HG03095 (cell line): ENCODE measurements at regions not wholly inside any gene's neighbourhood (a gene's known extent, or its start where the extent isn't known, plus 50 kb on each side); places are given as distances from the start of the nearest gene placed in this dataset.

Source experiments
- ATAC-seq: cut with Tn5 transposase; IDR thresholded peaks from one replicate; pipeline ENCODE4 v1.9.1; 2021; ENCODE audit warnings: moderate library complexity; ENCODE audit not compliant: unreplicated experiment

GRCh38 chr17:14910916-14911315 lies 354.2 kb downstream of the PMP22 start:
- no peak for ATAC-seq

GRCh38 chr17:14904386-14904785 lies 360.7 kb downstream of the PMP22 start:
- ATAC-seq: no peak

GRCh38 chr17:14903854-14904253 lies 361.3 kb downstream of the PMP22 start:
- ATAC-seq: no peak

DNA sequence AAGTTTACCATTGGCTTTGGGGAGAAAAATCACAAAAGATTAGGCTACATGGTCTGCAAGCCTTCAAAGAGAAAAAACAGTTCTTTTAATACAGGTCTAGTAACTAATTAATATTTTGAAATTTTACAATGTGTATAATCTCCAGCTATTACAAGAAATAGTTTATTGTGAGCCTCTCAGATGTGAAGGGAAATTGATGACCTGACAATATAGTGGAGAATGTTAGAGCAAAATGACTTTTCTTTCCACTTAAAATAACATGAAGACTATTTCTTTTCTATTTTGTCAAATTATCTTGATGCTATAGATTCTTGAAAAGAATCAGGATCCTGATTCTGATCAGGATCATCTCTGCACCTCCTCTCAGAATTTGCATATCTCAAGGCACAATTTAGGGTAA lies 362.3 kb downstream of the PMP22 start:
- no peak for ATAC-seq

DNA sequence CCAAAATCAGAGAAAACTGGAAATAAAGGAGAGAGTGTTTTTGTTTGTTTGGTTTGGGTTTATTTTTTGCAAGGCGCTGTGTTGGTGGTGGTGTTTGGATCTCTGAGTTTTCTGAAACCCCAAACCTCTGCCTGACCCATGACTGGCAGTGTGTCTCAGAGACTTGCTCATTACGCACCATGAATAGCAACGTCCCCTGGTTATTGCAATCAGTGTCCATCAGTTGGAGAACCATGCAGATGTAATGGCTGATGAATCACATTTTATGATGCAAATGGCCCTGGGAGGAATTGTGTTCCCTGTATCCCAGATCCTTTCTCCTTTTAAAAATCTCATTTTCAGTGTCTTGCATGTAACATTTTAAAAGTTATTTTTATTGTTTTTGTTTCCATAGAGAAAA lies 362.8 kb downstream of the PMP22 start:
- ATAC-seq: no peak

- no peak for ATAC-seq
Observed at GRCh38 chr17:14901376-14901775, 363.8 kb downstream of the PMP22 start.

- ATAC-seq: no peak
Observed at GRCh38 chr17:14886200-14886739, 378.9 kb downstream of the PMP22 start.

DNA sequence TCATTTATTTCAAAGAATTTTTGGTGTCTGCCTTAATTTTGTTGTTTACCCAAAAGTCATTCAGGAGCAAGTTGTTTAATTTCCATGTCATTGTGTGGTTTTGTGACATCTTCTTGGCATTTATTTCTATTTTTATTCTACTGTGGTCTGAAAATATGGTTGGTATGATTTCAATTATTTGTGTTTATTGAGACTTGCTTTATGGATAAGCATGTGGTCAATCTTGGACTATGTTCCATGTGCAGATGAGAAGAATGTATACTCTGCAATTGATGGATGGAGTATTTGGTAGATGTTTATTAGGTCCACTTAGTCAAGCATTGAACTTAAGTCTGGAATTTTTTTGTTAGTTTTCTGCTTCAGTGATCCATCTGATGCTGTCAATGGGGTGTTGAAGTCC lies 383.0 kb downstream of the PMP22 start:
- ATAC-seq: no peak

GRCh38 chr17:14875557-14876412 lies 389.3 kb downstream of the PMP22 start:
- ATAC-seq: no peak

- ATAC-seq: no peak
Observed at GRCh38 chr17:14873996-14874395, 391.1 kb downstream of the PMP22 start.

- no peak for ATAC-seq
Observed at GRCh38 chr17:14873540-14873939, 391.6 kb downstream of the PMP22 start.

- no peak for ATAC-seq
Observed at GRCh38 chr17:14871921-14872320, 393.2 kb downstream of the PMP22 start.

- ATAC-seq: no peak
Observed at GRCh38 chr17:14866266-14866665, 398.9 kb downstream of the PMP22 start.

DNA sequence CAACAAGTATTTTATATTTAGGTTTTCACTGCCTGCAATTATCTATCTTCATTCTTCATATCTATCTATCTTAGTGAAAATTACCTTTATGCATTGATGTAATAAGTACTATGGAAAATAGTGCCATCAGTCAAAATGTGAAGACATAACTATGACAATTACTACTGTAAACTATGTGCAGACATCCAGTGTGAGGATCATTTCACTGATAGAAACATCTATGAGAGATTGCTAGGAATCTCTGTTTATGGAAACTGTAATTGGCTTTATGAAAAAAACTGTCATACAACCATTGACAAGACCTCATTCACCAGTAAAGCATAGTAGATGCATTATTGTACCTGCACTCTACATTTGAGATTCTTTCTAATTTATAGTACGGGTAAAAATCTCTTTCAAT lies 401.0 kb downstream of the PMP22 start:
- no peak for ATAC-seq

DNA sequence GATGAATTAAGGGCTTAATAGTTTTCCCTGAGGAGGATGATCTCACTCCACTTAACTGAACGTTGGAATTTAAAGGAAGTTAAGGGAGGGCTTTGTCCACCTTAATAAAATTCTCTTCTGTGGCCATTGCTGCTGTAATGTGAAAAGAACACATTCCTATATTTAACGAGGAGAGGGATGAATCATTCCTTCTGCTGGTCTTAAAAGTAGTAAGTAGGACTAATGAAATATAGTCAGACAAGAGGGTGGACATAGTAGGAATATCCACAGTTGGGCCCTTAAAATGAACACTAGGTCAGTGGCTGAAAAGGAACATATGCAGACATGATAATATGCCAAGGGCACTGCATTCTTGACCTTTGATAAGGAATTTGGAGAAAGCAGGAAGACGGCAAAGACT lies 405.6 kb downstream of the PMP22 start:
- ATAC-seq: no peak

DNA sequence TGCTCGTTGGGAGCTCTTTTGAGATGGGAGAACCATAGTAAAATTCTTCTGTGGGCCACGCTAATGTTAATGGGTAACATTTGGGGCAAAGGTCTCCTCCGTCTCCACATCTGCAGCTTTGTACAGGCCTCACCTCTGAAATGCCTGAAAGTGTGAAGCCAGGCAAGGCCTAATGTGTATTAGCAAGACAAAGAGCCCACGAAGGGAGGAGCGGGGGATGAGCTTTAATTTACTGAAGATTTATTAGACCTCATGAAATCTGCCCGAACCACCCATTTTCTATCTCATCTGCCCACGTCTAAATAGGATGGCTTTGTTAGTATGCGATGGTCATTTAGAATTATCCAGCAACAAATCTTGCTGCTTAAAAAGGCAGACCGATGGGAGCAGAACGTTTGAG lies 408.9 kb downstream of the PMP22 start:
- ATAC-seq: no peak

- ATAC-seq: no peak
Observed at GRCh38 chr17:14854691-14855090, 410.4 kb downstream of the PMP22 start.

DNA sequence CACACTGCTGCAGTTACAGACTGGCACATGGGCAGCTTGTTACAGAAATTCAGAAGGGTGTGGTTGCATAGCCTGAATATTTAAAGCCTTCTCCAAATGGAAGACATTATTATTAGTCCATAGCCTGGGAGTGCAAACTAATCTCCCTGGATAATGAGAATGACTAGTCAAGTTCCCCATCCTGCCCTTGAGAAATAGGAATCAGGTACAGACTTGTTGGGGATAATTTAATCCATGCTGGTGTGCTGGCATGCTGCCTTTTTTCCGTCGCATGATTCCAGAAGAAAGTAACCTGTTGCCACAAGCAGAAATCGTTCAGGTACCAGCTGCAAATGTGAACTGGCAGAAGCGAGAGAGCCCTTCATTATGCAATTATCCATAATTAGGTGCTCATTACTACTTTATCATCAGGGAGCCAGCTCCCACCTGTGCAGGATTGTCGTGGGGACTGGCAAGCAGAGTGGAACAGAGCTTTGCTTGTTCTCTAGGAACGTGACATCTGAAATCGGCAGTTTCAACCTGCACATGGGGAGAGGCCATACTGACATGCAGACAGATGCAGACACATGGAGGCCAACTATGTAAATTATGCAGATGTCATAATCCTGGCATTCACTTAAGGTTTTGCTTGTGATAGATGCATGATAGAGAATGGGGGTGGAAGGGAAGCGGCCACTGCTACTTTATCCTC lies 419.4 kb downstream of the PMP22 start:
- ATAC-seq: no peak

GRCh38 chr17:14843086-14843795 lies 421.9 kb downstream of the PMP22 start:
- no peak for ATAC-seq

- ATAC-seq: no peak
Observed at GRCh38 chr17:14840616-14841231, 424.4 kb downstream of the PMP22 start.

- no peak for ATAC-seq
Observed at GRCh38 chr17:14838567-14838966, 426.6 kb downstream of the PMP22 start.
